GM18520 (cell line): ENCODE measurements at regions not wholly inside any gene's neighbourhood (a gene's known extent, or its start where the extent isn't known, plus 50 kb on each side); places are given as distances from the start of the nearest gene placed in this dataset.
"Not testable (repeated sequence)": the region's sequence is repeated elsewhere in the genome, so short reads cannot be mapped to it uniquely, and the experiment has no call there.

Experiments used
- ATAC-seq: cut with Tn5 transposase; IDR thresholded peaks from one replicate; pipeline ENCODE4 v1.9.1; 2021; ENCODE audit not compliant: unreplicated experiment

GRCh38 chr18:75775121-75775520 is 347.6 kb upstream of the SMIM21 start:
- no peak for ATAC-seq

- ATAC-seq, result no peak
These were observed 346.1 kb upstream of the SMIM21 start for GRCh38 chr18:75773618-75774017.

GRCh38 chr18:75762758-75763157 is 335.3 kb upstream of the SMIM21 start:
- no peak for ATAC-seq

- no peak for ATAC-seq
These were observed 332.7 kb upstream of the SMIM21 start for GRCh38 chr18:75760208-75760607.

GRCh38 chr18:75757951-75758350 is 330.4 kb upstream of the SMIM21 start:
- ATAC-seq, result no peak

GRCh38 chr18:75754433-75754832 is 326.9 kb upstream of the SMIM21 start:
- ATAC-seq, result no peak

GRCh38 chr18:75753753-75754152 is 326.2 kb upstream of the SMIM21 start:
- no peak for ATAC-seq

- no peak for ATAC-seq
These were observed 325.3 kb upstream of the SMIM21 start for GRCh38 chr18:75752740-75753263.

GRCh38 chr18:75745147-75745546 is 317.6 kb upstream of the SMIM21 start:
- no peak for ATAC-seq

- no peak for ATAC-seq
These were observed 315.0 kb upstream of the SMIM21 start for GRCh38 chr18:75742516-75742915.

- no peak for ATAC-seq
These were observed 312.2 kb upstream of the SMIM21 start for GRCh38 chr18:75739682-75740081.

- ATAC-seq, result no peak
These were observed 307.8 kb upstream of the SMIM21 start for GRCh38 chr18:75735291-75735690.

GRCh38 chr18:75730249-75730648 is 302.7 kb upstream of the SMIM21 start:
- no peak for ATAC-seq

- no peak for ATAC-seq
These were observed 301.1 kb upstream of the SMIM21 start for GRCh38 chr18:75728621-75729020.

- no peak for ATAC-seq
These were observed 300.0 kb upstream of the SMIM21 start for GRCh38 chr18:75727456-75727855.

GRCh38 chr18:75723521-75724340 is 296.2 kb upstream of the SMIM21 start:
- no peak for ATAC-seq

- ATAC-seq, result no peak
These were observed 287.3 kb upstream of the SMIM21 start for GRCh38 chr18:75714766-75715165.

GRCh38 chr18:75712124-75712867 is 284.8 kb upstream of the SMIM21 start:
- not testable (repeated sequence) for ATAC-seq

- no peak for ATAC-seq
These were observed 273.1 kb upstream of the SMIM21 start for GRCh38 chr18:75700561-75700960.

- ATAC-seq, result no peak
These were observed 271.4 kb upstream of the SMIM21 start for GRCh38 chr18:75698861-75699260.

GRCh38 chr18:75697493-75697892 is 270.0 kb upstream of the SMIM21 start:
- no peak for ATAC-seq

- no peak for ATAC-seq
These were observed 268.9 kb upstream of the SMIM21 start for GRCh38 chr18:75696391-75696790.
